HCT116 (cell line): ENCODE measurements at regions not wholly inside any gene's neighbourhood (a gene's known extent, or its start where the extent isn't known, plus 50 kb on each side); places are given as distances from the start of the nearest gene placed in this dataset.

ENCODE experiments used
- ATAC-seq: fragments of 200-7000 bp; cut with Tn5 transposase; 2 replicates; pipeline ENCODE4 v1.9.1; 2020; ENCODE audit warnings: mild to moderate bottlenecking, moderate library complexity
- BruUV-seq: library from RNA; stranded (reverse); fragments of 400-500 nt; replicated peaks from 2 replicates; lab custom pipeline; 2021; lab: Mats Ljungman, UMichigan
- CTCF ChIA-PET: fragments of 300-600 bp; sonication (Branson Sonifier 250); formaldehyde crosslinking; loops from one replicate; lab custom pipeline; 2021; ENCODE audit warnings: antibody characterized with exemption; lab: Charles Lee
- POLR2A ChIA-PET: fragments of 300-600, 350-600 bp; sonication (Branson Sonifier 250); formaldehyde crosslinking; loops from one replicate; lab custom pipeline; 2021; ENCODE audit warnings: antibody characterized with exemption; lab: Charles Lee
- RAD21 ChIA-PET, 2 experiments: fragments of 300-600 bp; sonication (Branson Sonifier 250); formaldehyde crosslinking; loops; one replicate each; lab custom pipeline; 2023; ENCODE audit warnings: low total read pairs in 2 of 2; ENCODE audit not compliant: uncharacterized antibody in 2 of 2, unreplicated experiment in 2 of 2, low non-redundant PET in 1 of 2; lab: Charles Lee
- DNase-seq: peaks from one replicate; pipeline ENCODE4 v3.0.0-alpha.2; 2010; ENCODE audit warnings: low read depth, low spot score
- H2AFZ ChIP-seq: fragments of 200-600 bp; shearing (Covaris generic), sonication (generic); 2 replicates; pipeline ENCODE4 v1.6.1; 2017; ENCODE audit warnings: low read depth, mixed run types, mixed read lengths, antibody characterized with exemption, low read length; ENCODE audit not compliant: poor library complexity, severe bottlenecking
- H3K27ac ChIP-seq: 2 replicates; pipeline ENCODE4 v1.5.1; 2012; ENCODE audit warnings: low read depth, low read length
- H3K27me3 ChIP-seq: fragments of 200-600 bp; sonication (generic); 2 replicates; pipeline ENCODE4 v1.6.1; 2016; ENCODE audit warnings: mixed run types, low read length, mixed read lengths; ENCODE audit not compliant: insufficient read depth
- H3K36me3 ChIP-seq, 2 experiments: fragments of 200-500 bp in 1 of 2; fragments of 200-600 bp in 1 of 2; sonication (Bioruptor generic) in 1 of 2; sonication (generic) in 1 of 2; 2 replicates each; pipeline versions ENCODE4 v1.5.1 to v1.6.1; 2014 to 2016; ENCODE audit warnings: low read length in 2 of 2, inconsistent platforms in 1 of 2, mixed read lengths in 1 of 2, mixed run types in 1 of 2; ENCODE audit not compliant: insufficient read depth in 2 of 2, control insufficient read depth in 1 of 2
- H3K4me1 ChIP-seq, 2 experiments: fragments of 200-600 bp in 1 of 2; sonication (generic) in 1 of 2; 2 replicates each; pipeline versions ENCODE4 v1.5.1 to v1.6.1; 2012 to 2017; ENCODE audit warnings: low read length in 2 of 2, inconsistent platforms in 1 of 2, mild to moderate bottlenecking in 1 of 2, mixed read lengths in 1 of 2, mixed run types in 1 of 2, moderate library complexity in 1 of 2; ENCODE audit not compliant: insufficient read depth in 2 of 2, control insufficient read depth in 1 of 2
- H3K4me2 ChIP-seq: fragments of 200-600 bp; sonication (generic); 2 replicates; pipeline ENCODE4 v1.6.1; 2017; ENCODE audit warnings: mixed run types, low read length, mixed read lengths
- H3K4me3 ChIP-seq, 2 experiments: fragments of 200-600 bp in 1 of 2; sonication (generic) in 1 of 2; replicated peaks in 1 of 2; 2 replicates each; pipeline ENCODE4 v1.5.1; 2011 to 2016; ENCODE audit warnings: low read length in 2 of 2, control low read depth in 1 of 2, low read depth in 1 of 2, mild to moderate bottlenecking in 1 of 2, mixed read lengths in 1 of 2, mixed run types in 1 of 2
- H3K79me2 ChIP-seq: fragments of 200-600 bp; sonication (generic); 2 replicates; pipeline ENCODE4 v1.6.1; 2017; ENCODE audit warnings: mild to moderate bottlenecking, mixed run types, low read length, moderate library complexity, mixed read lengths; ENCODE audit not compliant: insufficient read depth
- H3K9ac ChIP-seq: fragments of 200-600 bp; sonication (generic); 2 replicates; pipeline ENCODE4 v1.6.1; 2016; ENCODE audit warnings: low read length, mixed read lengths
- H3K9me2 ChIP-seq: fragments of 200-600 bp; sonication (generic), shearing (Covaris generic); 2 replicates; pipeline ENCODE4 v1.6.1; 2017; ENCODE audit warnings: mixed run types, mild to moderate bottlenecking, moderate library complexity; ENCODE audit not compliant: insufficient read depth
- H3K9me3 ChIP-seq, 2 experiments: fragments of 200-500 bp in 1 of 2; fragments of 200-600 bp in 1 of 2; sonication (Bioruptor generic) in 1 of 2; sonication (generic) in 1 of 2; 2 replicates each; pipeline ENCODE4 v1.6.1; 2014 to 2017; ENCODE audit warnings: low read length in 2 of 2, mixed read lengths in 2 of 2, inconsistent platforms in 1 of 2, low read depth in 1 of 2, mild to moderate bottlenecking in 1 of 2, mixed run types in 1 of 2, moderate library complexity in 1 of 2; ENCODE audit not compliant: control insufficient read depth in 1 of 2, insufficient read depth in 1 of 2
- H4K20me1 ChIP-seq: fragments of 200-600 bp; sonication (generic), shearing (Covaris generic); 2 replicates; pipeline ENCODE4 v1.6.1; 2017; ENCODE audit warnings: mixed run types, mild to moderate bottlenecking, moderate library complexity; ENCODE audit not compliant: insufficient read depth
- ATF3 ChIP-seq: IDR thresholded peaks from 2 replicates; pipeline ENCODE4 v1.6.1; 2012
- CBX3 ChIP-seq: IDR thresholded peaks from 2 replicates; pipeline ENCODE4 v1.6.1; 2012; ENCODE audit warnings: low read depth
- EGR1 ChIP-seq: IDR thresholded peaks from 2 replicates; pipeline ENCODE4 v1.6.1; 2012; ENCODE audit warnings: low read depth
- ELF1 ChIP-seq: IDR thresholded peaks from 2 replicates; pipeline ENCODE4 v1.6.1; 2012; ENCODE audit warnings: low read depth, borderline replicate concordance
- MAX ChIP-seq: IDR thresholded peaks from 2 replicates; pipeline ENCODE4 v1.6.1; 2012
- RAD21 ChIP-seq: IDR thresholded peaks from 2 replicates; pipeline ENCODE4 v1.6.1; 2012; ENCODE audit warnings: low read depth, mild to moderate bottlenecking
- REST ChIP-seq: IDR thresholded peaks from 2 replicates; pipeline ENCODE4 v1.6.1; 2012; ENCODE audit warnings: low read depth
- SP1 ChIP-seq: IDR thresholded peaks from 2 replicates; pipeline ENCODE4 v1.6.1; 2012; ENCODE audit warnings: low read depth
- SRF ChIP-seq: IDR thresholded peaks from 2 replicates; pipeline ENCODE4 v1.6.1; 2012; ENCODE audit warnings: low read depth
- TCF7L2 ChIP-seq: IDR thresholded peaks from 2 replicates; pipeline ENCODE4 v1.7.0; 2011; ENCODE audit warnings: borderline replicate concordance, inconsistent platforms; ENCODE audit not compliant: insufficient read depth, insufficient read length; ENCODE audit errors: extremely low read depth
- ZBTB33 ChIP-seq: IDR thresholded peaks from 2 replicates; pipeline ENCODE4 v1.6.1; 2011; ENCODE audit warnings: mild to moderate bottlenecking, low read length, moderate library complexity; ENCODE audit not compliant: insufficient replicate concordance; ENCODE audit errors: extremely low read depth
- ZFX ChIP-seq: fragments of 450-650 bp; IDR thresholded peaks from 2 replicates; pipeline ENCODE4 v1.6.1; 2017
- ZNF274 ChIP-seq: fragments of 200-500 bp; sonication (Bioruptor generic); IDR thresholded peaks from 2 replicates; pipeline ENCODE4 v1.6.1; 2014; ENCODE audit warnings: mild to moderate bottlenecking, low read depth, low read length, inconsistent platforms
- intact Hi-C: fragments of 100-400 bp; cut with micrococcal nuclease; formaldehyde crosslinking; loops from 2 replicates; pipeline ENCODE4 v1.10.0; 2022

- H3K36me3 ChIP-seq: no peaks in the 10 kb centered on the region
- DNase-seq (no peak), ATAC-seq (no peak)
- no peaks in the 10 kb centered on the region for H3K4me1 ChIP-seq
- H3K27ac ChIP-seq: no peak overlapping the region
- CTCF ChIA-PET: no interaction called here
- no peak for TF ChIP-seq ZFX
- no peak for TF ChIP-seq SRF
- no peak for TF ChIP-seq ATF3
- no peak for TF ChIP-seq RAD21
- TF ChIP-seq SP1: no peak
- TF ChIP-seq MAX: no peak
- TF ChIP-seq EGR1: no peak
- TF ChIP-seq REST: no peak
- no peak for TF ChIP-seq TCF7L2
- no peak for TF ChIP-seq ELF1
- TF ChIP-seq ZNF274: no peak
- no peak for TF ChIP-seq CBX3
- no peak for TF ChIP-seq ZBTB33
- intact Hi-C loops: no loop called here
- no peak overlapping the region for H3K4me2 ChIP-seq
- POLR2A ChIA-PET: interaction anchor here (0.7 kb wide), 1 partner anchor 10 kb away, joined by 3 read pairs; no protein-coding TSS in a partner anchor
- no peak overlapping the region for H3K4me3 ChIP-seq
- no peak overlapping the region for H2AFZ ChIP-seq
- no peaks in the 10 kb centered on the region for H4K20me1 ChIP-seq
- BruUV-seq: no TSS peak
- H3K9ac ChIP-seq: no peak overlapping the region
- RAD21 ChIA-PET: no interaction called here
- no peaks in the 10 kb centered on the region for H3K9me2 ChIP-seq
- no peaks in the 10 kb centered on the region; the same call in 1 of the 2 replicates for H3K27me3 ChIP-seq
- H3K79me2 ChIP-seq: no peaks in the 10 kb centered on the region
- H3K9me3 ChIP-seq: no peaks in the 10 kb centered on the region
Observed at GRCh38 chr2:208669394-208669793, 262.8 kb downstream of the PTH2R start.
